PFSK-1 (cell line): ENCODE measurements at regions not wholly inside any gene's neighbourhood (a gene's known extent, or its start where the extent isn't known, plus 50 kb on each side); places are given as distances from the start of the nearest gene placed in this dataset.

Experiments used
- FOXP2 ChIP-seq: optimal IDR thresholded peaks from 2 replicates; pipeline ENCODE3; 2011; ENCODE audit warnings: borderline replicate concordance, control low read depth, inconsistent platforms; ENCODE audit not compliant: insufficient read depth; ENCODE audit errors: extremely low read length, extremely low read depth
- POLR2AphosphoS5 ChIP-seq: IDR thresholded peaks from 2 replicates; pipeline ENCODE4 v1.6.1; 2012; ENCODE audit warnings: low read depth, mild to moderate bottlenecking, control low read depth, low read length, moderate library complexity
- SIN3A ChIP-seq: IDR thresholded peaks from 2 replicates; pipeline ENCODE4 v1.6.1; 2012; ENCODE audit warnings: mild to moderate bottlenecking, low read length, moderate library complexity, borderline replicate concordance; ENCODE audit not compliant: insufficient read depth
- TAF1 ChIP-seq: IDR thresholded peaks from 2 replicates; pipeline ENCODE4 v1.6.1; 2012; ENCODE audit warnings: low read length, control low read depth, borderline replicate concordance; ENCODE audit not compliant: insufficient read depth
- TF ChIP-seq, protein P1 (sequence below), 2 experiments: IDR thresholded peaks; 2 replicates each; pipeline versions ENCODE4 v1.6.1 to v1.8.0; 2011 to 2012; ENCODE audit warnings: low read depth in 2 of 2, low read length in 2 of 2, control low read depth in 1 of 2, inconsistent platforms in 1 of 2, mild to moderate bottlenecking in 1 of 2, moderate library complexity in 1 of 2; ENCODE audit not compliant: insufficient read depth in 1 of 2

GRCh38 chr6:139632840-139633239 lies 258.4 kb upstream of the CITED2 start:
- no peak for TF ChIP-seq FOXP2
- no peak for TF ChIP-seq TAF1
- no peak for TF ChIP-seq SIN3A
- TF ChIP-seq, protein P1, sequence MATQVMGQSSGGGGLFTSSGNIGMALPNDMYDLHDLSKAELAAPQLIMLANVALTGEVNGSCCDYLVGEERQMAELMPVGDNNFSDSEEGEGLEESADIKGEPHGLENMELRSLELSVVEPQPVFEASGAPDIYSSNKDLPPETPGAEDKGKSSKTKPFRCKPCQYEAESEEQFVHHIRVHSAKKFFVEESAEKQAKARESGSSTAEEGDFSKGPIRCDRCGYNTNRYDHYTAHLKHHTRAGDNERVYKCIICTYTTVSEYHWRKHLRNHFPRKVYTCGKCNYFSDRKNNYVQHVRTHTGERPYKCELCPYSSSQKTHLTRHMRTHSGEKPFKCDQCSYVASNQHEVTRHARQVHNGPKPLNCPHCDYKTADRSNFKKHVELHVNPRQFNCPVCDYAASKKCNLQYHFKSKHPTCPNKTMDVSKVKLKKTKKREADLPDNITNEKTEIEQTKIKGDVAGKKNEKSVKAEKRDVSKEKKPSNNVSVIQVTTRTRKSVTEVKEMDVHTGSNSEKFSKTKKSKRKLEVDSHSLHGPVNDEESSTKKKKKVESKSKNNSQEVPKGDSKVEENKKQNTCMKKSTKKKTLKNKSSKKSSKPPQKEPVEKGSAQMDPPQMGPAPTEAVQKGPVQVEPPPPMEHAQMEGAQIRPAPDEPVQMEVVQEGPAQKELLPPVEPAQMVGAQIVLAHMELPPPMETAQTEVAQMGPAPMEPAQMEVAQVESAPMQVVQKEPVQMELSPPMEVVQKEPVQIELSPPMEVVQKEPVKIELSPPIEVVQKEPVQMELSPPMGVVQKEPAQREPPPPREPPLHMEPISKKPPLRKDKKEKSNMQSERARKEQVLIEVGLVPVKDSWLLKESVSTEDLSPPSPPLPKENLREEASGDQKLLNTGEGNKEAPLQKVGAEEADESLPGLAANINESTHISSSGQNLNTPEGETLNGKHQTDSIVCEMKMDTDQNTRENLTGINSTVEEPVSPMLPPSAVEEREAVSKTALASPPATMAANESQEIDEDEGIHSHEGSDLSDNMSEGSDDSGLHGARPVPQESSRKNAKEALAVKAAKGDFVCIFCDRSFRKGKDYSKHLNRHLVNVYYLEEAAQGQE (IDR thresholded peaks at IDR 0.05; ENCODE audit: insufficient read depth in 1 of 2, low read depth in 2 of 2, low read length in 2 of 2): no peak
- no peak for TF ChIP-seq POLR2AphosphoS5

DNA sequence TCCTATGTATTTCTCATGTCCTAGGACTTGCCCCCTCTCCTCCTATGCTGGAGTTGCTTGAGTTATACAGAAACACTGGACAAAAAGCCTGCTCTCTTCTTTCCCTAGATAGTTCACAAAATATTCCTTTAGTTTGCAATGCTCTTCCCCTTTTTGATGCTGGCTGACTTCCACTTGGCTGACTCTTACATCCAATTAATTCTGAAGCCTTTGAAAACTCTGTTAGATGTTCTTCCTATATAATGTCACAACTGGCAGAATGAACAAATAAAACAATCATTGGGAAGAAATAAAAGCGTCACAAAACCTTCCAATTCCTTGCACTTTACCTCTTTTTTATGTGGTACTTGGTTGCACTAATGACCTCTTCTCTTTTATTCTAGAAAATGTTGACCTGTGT lies 253.8 kb upstream of the CITED2 start:
- TF ChIP-seq FOXP2 (no peak), SIN3A (no peak), TAF1 (no peak), POLR2AphosphoS5 (no peak)
- TF ChIP-seq, protein P1 (IDR thresholded peaks at IDR 0.05; ENCODE audit: insufficient read depth in 1 of 2, low read depth in 2 of 2, low read length in 2 of 2): no peak

DNA sequence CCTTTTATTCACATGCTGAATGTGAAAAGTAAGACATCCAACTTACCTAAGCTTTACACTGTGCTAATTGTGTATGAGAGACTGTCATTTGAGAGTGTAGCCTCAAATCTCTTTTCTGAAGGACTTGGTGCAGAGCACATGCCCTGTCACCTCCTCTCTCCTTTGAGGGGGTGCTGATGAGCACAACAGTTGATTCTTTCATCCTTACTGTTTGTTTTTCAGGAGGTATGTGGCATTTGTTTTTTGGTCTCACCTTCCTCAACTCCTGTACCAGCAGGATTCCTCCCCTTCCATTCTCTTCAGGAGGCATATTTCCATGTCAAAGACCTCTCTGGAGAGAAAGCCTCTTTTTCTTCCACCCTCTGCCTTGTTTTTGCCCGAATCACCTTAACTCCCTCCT lies 252.6 kb upstream of the CITED2 start:
- TF ChIP-seq POLR2AphosphoS5: no peak
- TF ChIP-seq SIN3A: no peak
- TF ChIP-seq FOXP2: no peak
- TF ChIP-seq TAF1: no peak
- TF ChIP-seq, protein P1 (IDR thresholded peaks at IDR 0.05; ENCODE audit: insufficient read depth in 1 of 2, low read depth in 2 of 2, low read length in 2 of 2): no peak

DNA sequence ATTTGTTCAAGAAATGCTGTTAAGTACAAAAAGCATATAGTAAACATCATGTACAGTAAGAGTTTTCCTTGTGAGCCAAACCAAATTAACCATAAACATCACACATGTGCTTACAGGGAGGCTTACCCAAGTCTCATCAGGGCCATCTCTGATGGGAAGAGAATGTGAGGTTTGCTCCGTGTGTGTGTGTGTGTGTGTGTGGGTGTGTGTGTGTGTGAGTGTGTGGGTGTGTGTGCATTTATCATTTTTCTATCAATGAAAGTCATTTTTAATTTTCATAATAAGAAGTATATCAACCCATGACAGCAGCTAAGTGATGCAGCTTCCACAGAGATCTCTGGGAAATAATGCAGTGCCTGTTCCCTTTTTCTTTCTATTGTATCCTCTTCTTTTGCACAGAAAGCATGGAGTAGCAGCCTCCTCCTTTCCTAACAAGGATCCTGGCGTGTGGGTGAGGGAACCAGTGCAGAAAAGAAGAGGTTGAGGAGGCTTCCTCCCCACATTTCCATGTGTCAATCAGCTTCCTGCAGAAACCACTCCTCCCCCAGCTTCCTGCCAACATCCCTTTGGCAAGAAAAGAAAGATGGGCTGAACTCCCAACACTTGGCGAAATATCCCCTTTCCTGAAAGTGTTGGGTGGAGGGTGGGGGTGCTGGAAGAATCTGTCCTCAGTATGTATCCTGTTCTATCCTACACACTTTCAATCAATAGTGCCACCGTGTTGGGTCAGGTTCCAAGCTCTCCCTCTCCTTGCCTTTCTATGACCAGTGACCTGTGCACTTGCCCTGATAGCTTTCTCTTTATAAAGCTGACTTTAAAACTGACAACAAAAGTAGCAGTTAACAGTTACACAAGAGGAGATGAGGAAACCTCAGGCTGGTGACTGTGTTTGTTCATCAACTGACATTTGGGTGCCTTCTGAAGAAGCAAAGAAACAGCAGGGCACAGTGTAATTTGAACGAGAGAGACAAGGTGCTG lies 251.8 kb upstream of the CITED2 start:
- no peak for TF ChIP-seq POLR2AphosphoS5
- no peak for TF ChIP-seq SIN3A
- TF ChIP-seq TAF1: no peak
- TF ChIP-seq FOXP2: no peak
- TF ChIP-seq, protein P1 (IDR thresholded peaks at IDR 0.05; ENCODE audit: insufficient read depth in 1 of 2, low read depth in 2 of 2, low read length in 2 of 2): no peak
